ENCODE measurements at regions not wholly inside any gene's neighbourhood (a gene's known extent, or its start where the extent isn't known, plus 50 kb on each side); places are given as distances from the start of the nearest gene placed in this dataset.

DNA sequence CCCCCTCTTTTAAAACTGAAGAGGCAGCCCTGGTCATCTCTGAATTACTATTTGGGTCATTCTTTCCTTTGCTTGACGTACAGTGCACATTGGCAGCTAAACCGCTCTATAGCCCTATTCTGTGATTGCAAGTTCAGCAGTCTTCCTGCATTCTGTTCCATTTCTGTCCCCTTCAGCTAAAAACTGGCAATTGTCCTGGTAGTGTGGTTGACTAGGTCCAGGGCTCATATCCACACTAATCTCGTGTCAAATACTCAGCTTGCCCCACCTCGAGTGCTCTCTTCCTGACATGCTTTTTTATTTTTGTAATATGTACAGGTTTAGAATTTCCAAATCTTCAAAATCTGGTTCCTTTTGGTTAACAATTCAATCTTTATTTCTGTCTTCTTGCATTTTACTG is 282.1 kb downstream of the THBS2 start:
- TF ChIP-seq, protein P1, sequence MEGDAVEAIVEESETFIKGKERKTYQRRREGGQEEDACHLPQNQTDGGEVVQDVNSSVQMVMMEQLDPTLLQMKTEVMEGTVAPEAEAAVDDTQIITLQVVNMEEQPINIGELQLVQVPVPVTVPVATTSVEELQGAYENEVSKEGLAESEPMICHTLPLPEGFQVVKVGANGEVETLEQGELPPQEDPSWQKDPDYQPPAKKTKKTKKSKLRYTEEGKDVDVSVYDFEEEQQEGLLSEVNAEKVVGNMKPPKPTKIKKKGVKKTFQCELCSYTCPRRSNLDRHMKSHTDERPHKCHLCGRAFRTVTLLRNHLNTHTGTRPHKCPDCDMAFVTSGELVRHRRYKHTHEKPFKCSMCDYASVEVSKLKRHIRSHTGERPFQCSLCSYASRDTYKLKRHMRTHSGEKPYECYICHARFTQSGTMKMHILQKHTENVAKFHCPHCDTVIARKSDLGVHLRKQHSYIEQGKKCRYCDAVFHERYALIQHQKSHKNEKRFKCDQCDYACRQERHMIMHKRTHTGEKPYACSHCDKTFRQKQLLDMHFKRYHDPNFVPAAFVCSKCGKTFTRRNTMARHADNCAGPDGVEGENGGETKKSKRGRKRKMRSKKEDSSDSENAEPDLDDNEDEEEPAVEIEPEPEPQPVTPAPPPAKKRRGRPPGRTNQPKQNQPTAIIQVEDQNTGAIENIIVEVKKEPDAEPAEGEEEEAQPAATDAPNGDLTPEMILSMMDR (IDR thresholded peaks at IDR 0.05) = no peak
- no peak for TF ChIP-seq EZH2 (IDR thresholded peaks at IDR 0.05; ENCODE audit: borderline replicate concordance, insufficient read depth, low read depth, low read length, poor library complexity, severe bottlenecking)

Measured in B cell (primary cell).